NAMALWA (cell line): ENCODE measurements at regions not wholly inside any gene's neighbourhood (a gene's known extent, or its start where the extent isn't known, plus 50 kb on each side); places are given as distances from the start of the nearest gene placed in this dataset.
"Not testable (repeated sequence)": the region's sequence is repeated elsewhere in the genome, so short reads cannot be mapped to it uniquely, and the experiment has no call there.

Source experiments
- DNase-seq: peaks from one replicate; pipeline ENCODE4 v3.0.0-alpha.2; 2015; ENCODE audit warnings: low spot score

GRCh38 chr12:62192180-62192902 lies 67.9 kb upstream of the USP15 start:
- peak; percentile 85 for DNase-seq

GRCh38 chr12:62192903-62193250 lies 67.3 kb upstream of the USP15 start:
- DNase-seq = no peak

- no peak for DNase-seq
These were observed 66.2 kb upstream of the USP15 start for GRCh38 chr12:62194031-62194430.

- no peak for DNase-seq
These were observed 65.6 kb upstream of the USP15 start for GRCh38 chr12:62194616-62195015.

GRCh38 chr12:62196146-62196545 lies 64.1 kb upstream of the USP15 start:
- DNase-seq = no peak

- DNase-seq = not testable (repeated sequence)
These were observed 57.3 kb upstream of the USP15 start for GRCh38 chr12:62202861-62203260.

- DNase-seq = no peak
These were observed 54.9 kb upstream of the USP15 start for GRCh38 chr12:62205346-62205745.

- no peak for DNase-seq
These were observed 53.0 kb upstream of the USP15 start for GRCh38 chr12:62207248-62207647.
